HEK293T (cell line): ENCODE measurements at regions not wholly inside any gene's neighbourhood (a gene's known extent, or its start where the extent isn't known, plus 50 kb on each side); places are given as distances from the start of the nearest gene placed in this dataset.

Source experiments
- ELF4 ChIP-seq: fragments of 450-650 bp; IDR thresholded peaks from 2 replicates; pipeline ENCODE4 v1.6.1; 2017; ENCODE audit warnings: antibody characterized with exemption
- FOXK2 ChIP-seq: fragments of 450-650 bp; IDR thresholded peaks from 2 replicates; pipeline ENCODE4 v1.6.1; 2016; ENCODE audit warnings: mild to moderate bottlenecking
- FOXM1 ChIP-seq: fragments of 450-650 bp; IDR thresholded peaks from 2 replicates; pipeline ENCODE4 v1.6.1; 2017; ENCODE audit warnings: mild to moderate bottlenecking, borderline replicate concordance
- HDGF ChIP-seq: fragments of 450-650 bp; IDR thresholded peaks from 2 replicates; pipeline ENCODE4 v1.6.1; 2017; ENCODE audit warnings: antibody characterized with exemption, borderline replicate concordance
- LEF1 ChIP-seq: fragments of 450-650 bp; IDR thresholded peaks from 2 replicates; pipeline ENCODE4 v1.6.1; 2017; ENCODE audit warnings: mild to moderate bottlenecking, borderline replicate concordance
- NFRKB ChIP-seq: fragments of 450-650 bp; IDR thresholded peaks from 2 replicates; pipeline ENCODE4 v1.6.1; 2016; ENCODE audit warnings: mild to moderate bottlenecking, moderate library complexity
- SP1 ChIP-seq: fragments of 450-650 bp; IDR thresholded peaks from 2 replicates; pipeline ENCODE4 v1.6.1; 2017
- SUZ12 ChIP-seq: fragments of 450-650 bp; IDR thresholded peaks from 2 replicates; pipeline ENCODE4 v1.6.1; 2016; ENCODE audit warnings: mild to moderate bottlenecking
- TARDBP ChIP-seq: fragments of 450-650 bp; IDR thresholded peaks from 2 replicates; pipeline ENCODE4 v1.6.1; 2016
- ZNF384 ChIP-seq: fragments of 450-650 bp; IDR thresholded peaks from 2 replicates; pipeline ENCODE4 v1.6.1; 2016

DNA sequence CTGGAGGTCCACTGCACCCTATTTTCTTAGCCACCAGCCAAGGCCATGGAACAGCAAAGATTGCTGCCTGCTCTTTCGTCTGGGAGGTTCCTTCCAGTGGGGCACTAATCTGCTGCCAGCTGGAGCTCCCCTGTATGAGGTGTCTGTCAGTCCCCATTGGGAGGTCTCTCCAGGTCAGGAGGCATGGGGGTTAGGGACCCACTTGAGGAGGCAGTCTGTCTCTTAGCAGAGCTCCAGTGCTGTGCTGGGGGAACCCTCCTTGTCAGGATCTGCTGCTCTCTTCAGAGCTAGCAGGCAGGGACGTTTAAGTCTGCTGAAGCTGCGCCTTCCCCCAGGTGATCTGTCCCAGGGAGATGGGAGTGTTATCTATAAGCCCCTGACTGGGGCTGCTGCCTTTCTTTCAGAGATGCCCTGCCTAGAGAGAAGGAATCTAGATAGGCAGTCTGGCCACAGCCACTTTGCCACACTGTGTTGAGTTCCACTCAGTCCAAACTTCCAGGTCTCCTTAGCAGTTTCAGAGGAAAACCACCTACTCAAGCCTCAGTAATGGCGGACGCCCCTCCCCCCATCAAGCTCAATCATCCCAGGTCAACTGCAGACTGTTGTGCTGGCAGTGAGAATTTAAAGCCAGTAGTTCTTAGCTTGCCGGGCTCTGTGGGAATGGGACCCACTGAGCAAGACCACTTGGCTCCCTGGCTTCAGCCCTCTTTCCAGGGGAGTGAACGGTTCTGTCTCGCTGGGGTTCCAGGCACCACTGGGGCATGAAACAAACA lies 317.7 kb downstream of the LRRC70 start:
- TF ChIP-seq LEF1 (no peak), SP1 (no peak), ELF4 (no peak), FOXM1 (no peak), FOXK2 (no peak), SUZ12 (no peak), TARDBP (no peak), HDGF (no peak), ZNF384 (no peak), NFRKB (no peak)
